HG03159 (cell line): ENCODE measurements at regions not wholly inside any gene's neighbourhood (a gene's known extent, or its start where the extent isn't known, plus 50 kb on each side); places are given as distances from the start of the nearest gene placed in this dataset.
"Not testable (repeated sequence)": the region's sequence is repeated elsewhere in the genome, so short reads cannot be mapped to it uniquely, and the experiment has no call there.

Experiments used
- ATAC-seq: cut with Tn5 transposase; IDR thresholded peaks from one replicate; pipeline ENCODE4 v1.9.1; 2021; ENCODE audit warnings: mild to moderate bottlenecking, moderate library complexity; ENCODE audit not compliant: unreplicated experiment

DNA sequence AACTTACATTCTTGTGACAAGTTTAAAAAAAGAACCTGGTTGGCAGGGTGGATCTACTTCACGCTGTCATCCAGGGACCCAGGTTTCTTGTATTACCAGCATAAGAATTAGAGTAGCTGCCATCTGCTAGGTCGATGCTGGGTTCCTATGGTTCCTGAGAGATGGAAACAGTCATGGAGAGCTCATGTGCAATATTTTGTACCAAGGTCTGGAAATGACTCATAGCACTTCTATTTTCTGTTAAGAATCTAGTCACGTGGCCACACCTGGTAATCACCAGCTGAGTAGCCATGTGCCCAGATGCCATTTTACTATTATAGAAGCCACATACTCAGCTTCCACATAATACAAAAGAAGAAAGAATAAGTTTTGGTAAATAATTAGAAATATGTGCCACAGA, 171.3 kb downstream of the CD83 start:
- ATAC-seq, result no peak

DNA sequence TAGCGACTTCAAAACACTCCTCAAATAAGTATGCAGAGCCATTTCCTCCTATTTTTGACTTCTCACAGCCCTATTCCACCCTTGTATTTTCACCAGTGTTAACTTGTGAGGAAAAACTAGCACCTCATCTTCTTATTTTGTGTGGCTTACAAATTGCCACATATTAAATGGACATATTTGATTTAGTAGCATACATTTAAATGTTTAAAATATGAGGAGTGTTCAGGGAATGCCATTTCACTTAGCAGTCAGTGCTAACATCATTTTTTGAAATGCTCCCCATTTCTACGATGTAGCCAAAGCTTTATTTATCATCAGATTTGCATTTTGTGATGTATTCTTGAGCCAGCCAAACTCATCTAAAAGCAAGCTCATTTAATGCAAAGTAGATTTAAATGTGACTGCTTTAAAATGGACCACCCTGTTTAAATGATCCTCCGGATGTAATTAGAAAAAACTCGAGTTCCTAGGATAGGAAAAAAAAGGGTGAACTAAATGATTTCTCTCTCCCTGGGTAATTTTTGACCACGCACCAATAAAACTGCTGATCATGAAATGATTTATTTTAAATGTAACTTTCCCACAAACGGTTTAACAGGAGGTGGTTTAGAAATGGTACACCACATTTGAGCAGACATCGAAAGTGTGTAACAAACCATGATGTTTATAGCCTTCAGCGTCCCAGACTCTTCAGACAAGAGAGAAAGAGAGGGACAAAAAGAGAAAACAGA, 172.6 kb downstream of the CD83 start:
- no peak for ATAC-seq

DNA sequence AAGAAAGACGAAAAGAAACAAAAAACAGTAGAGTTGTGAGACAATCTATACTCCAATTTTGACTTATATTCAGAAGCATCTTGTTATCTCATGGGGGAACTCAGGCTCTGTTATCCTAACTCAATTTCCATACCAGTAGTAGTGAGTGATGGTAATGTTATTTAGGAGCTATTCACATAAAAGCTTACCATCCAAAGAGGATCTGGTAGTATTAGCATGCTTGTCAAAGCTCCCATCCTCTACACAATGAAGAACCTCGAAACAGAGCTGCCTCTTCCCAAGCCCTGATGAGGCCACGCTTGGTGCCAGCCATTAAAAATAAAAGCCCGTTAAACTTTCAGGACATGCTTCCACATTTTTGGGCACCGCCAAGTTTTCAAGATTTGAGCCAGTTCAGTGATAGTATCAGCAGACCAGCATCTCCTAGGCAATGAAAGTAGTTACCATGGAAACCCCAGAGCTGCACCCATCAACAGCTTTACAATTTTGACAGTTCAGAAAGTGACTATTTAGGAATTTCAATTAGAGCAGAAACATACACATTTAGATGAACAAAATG, 173.3 kb downstream of the CD83 start:
- no peak for ATAC-seq

DNA sequence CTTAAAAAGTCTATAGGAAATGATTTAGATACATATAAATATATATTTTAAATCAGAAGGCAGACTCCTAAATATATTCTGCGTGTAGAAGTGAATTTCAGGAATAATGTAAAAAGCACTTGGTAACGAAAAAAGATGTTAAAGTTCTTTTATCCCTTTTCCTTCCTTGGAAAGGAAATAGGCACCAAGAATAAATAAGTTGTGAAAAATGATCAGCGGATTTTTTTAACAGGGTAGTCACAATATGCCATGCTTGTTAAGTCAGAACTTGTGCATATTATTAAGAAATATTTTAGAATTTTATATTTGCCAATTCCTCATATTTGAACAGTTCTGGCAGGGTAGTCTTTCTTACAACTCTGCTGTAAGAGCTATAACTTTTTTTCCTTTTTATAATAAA, 173.8 kb downstream of the CD83 start:
- ATAC-seq, result no peak

DNA sequence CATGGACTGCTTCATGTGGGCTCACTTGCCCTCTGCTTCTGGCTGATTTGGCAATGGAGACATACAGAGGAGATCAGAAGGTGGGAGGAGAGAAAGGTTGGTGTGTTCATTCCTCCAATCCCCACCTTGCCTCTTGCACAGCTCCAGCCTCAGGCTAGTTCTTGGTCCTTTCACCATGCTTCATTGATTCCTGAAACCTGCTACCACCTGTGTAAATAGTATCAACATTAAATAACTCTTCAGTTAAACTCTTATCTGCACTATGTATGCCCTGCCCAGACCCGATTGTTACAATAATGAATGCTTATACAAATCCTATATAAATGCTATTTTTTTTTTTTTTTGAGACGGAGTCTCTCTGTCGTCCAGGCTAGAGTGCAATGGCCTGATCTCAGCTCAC, 174.5 kb downstream of the CD83 start:
- no peak for ATAC-seq

DNA sequence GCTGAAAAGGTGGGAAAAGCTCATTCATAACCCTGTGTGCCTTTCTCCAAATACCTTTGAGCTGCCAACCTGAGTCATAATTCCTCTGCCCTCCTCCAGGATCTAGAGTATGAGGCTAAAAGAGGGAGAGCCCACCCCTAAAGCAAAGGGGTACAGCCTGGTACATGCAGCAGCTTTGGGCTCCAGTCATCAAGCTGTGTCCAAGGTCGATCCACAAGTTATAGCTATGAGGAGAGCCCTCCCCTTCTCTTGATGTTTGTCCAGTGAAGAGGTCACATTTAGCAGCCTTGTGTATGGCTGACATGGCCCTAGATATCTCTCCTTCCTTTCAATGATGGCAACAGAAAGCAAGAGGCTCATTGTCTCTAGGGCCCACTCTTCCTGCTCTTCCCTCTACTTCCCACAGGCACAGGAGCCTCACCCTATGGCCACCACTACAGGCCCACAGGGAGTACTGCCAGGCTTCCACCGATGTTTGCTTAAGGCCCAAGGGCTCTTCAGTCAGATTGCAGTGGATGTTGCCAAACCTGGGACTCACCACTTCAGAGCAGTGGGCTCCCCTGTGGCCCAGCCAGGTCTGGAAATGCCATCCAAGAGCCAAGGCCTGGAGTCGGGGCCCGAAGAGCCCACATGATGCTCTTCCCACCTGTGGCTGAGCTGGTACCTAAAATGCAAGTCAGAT, 176.8 kb downstream of the CD83 start:
- ATAC-seq, result no peak

DNA sequence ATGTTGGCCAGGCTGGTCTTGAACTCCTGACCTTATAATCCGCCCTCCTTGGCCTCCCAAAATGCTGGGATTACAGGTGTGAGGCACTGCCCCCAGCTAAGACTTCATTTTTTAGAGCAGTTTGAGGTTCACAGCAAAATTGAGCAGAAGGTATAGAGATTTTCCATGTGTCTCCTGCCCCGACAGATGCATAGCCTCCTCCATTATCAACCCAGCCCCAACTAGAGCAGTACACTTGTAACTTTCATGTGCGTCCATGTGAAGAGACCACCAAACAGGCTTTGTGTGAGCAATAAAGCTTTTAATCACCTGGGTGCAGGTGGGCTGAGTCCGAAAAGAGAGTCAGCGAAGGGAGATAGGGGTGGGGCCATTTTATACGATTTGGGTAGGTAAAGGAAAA, 179.1 kb downstream of the CD83 start:
- ATAC-seq, result not testable (repeated sequence)

DNA sequence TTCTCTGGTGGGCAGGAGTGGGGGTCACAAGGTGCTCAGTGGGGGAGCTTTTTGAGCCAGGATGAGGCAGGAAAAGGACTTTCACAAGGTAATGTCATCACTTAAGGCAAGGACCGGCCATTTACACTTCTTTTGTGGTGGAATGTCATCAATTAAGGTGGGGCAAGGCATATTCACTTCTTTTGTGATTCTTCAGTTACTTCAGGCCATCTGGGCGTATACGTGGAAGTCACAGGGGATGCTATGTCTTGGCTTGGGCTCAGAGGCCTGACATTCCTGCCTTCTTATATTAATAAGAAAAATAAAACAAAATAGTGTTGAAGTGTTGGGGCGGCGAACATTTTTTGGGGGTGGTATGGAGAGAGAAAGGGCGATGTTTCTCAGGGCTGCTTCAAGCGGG, 179.5 kb downstream of the CD83 start:
- ATAC-seq, result not testable (repeated sequence)

DNA sequence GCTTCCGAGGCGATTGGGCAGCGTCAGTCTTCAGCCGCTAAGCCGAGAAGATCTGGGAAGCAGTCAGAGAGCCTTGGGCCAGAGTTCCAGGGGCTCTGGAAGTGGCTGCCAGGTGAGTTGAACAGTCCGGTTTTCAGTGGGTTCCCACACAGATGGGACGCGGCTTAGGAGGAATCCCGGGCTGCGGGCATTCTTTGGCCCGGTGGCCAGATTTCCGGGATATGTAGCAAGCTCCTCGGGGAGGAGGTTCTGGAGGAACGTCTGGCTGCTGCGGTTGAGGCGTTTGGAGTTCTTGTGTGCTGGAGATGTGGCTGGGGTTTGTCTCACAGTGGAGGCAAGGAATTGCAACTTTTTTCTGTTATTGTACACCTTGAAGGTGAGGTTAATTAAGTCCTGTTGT, 182.6 kb downstream of the CD83 start:
- ATAC-seq, result not testable (repeated sequence)

DNA sequence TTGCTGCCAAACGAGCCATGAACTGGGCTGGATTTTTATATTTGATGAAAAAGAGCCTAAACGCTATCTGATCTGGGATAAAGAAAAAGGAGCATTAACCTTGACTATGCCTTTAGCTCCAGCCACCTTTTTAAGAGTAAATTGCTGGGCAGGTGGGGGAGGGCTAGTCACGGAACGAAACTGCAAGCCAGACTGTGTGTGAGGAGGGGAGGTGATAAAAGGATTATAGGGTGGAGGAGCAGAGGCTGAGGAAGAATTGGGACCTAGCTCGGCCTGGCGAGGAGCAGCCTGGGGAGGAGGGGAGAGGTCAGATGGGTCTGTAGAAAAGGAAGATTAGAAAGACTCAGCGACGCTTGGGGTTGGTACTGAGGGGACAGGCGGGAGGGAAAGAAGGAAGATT, 183.1 kb downstream of the CD83 start:
- not testable (repeated sequence) for ATAC-seq

DNA sequence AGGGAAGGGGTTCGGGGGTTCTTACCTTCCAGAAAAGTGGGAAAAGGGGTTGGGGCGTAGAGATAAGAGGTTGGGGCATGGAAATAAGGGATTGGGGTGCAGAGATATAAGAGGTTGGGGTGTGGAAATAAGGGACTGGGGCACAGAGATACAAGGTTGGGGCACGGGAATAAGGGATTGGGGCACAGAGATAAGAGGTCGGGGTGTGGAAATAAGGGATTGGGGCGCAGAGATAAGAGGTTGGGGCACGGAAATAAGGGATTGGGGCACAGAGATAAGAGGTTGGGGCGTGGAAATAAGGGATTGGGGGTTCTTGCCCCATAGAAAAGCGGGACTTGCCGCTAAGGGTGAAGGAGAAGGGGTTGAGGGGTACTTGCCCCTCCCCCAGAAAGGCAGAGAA, 183.9 kb downstream of the CD83 start:
- ATAC-seq, result not testable (repeated sequence)

DNA sequence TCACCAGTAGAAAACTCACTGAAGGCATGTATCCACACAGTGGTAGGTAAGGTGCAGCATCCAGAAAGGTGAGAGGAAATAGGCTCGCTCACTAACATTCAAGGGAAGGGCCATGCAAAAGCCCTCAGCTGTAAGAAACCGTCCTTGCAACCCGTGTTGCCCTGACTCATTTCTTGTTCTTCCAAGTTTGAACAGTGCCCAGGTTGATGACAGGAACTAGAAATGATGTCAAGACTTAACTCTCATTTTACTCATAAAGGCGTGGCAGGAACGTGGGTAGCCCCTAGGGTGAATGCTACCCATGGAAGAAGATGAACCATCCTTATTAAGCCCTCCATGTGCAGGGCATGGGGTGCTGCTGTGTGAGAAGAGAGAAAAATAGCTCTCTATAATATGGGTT, 187.6 kb downstream of the CD83 start:
- no peak for ATAC-seq

DNA sequence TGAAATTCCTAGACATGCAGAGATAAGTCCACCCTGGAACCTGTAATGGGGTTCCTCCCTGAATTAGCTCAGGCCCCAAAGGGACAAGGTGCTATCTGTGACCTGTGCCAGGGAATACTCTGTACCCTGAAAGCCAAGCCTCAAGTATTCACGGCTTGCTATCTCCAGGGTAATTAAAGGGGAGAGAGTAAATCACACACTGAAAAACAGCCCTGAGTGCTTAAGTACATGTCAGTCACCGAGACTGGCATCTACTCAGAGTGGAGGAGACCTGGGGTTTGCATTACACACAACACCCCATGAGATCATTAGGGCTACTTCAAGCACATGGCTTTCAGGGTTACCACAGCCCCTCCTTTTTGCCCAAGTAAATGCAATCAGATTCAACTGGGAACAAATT, 188.1 kb downstream of the CD83 start:
- ATAC-seq, result no peak

DNA sequence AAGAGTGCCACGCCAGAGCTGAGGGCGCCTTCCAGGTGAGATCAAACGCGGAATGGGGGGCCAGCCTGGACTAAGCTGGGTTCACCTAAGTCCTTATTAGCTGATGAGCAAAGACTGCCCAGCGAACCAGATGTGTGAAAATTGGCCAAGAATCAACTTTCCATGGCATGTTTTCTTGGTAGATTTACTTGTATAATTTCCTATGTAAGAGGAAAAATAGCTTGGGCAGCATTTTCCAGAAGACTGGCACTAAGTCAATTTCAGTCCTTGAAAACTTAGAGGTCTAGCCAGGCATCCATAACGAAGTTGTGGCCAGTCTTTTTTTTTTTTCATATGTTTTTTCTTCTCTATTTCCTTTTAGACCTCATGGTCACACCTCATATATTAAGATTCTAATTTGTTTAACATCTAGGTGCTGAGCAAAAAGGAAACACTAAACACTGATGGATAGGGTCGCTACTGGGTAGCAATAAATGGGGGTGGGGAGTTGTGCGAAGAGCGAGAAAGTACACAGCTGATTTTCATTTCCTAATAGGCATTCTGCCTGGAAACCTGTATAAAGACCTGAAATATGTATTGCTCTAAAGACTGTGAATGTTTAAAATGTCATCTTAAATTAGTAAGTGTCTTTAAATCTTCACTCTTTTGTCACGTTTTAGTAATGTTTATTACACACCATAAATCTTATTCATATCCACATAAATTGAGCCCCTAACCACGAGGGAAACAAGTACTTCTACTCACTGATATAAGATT, 188.8 kb downstream of the CD83 start:
- ATAC-seq, result no peak

DNA sequence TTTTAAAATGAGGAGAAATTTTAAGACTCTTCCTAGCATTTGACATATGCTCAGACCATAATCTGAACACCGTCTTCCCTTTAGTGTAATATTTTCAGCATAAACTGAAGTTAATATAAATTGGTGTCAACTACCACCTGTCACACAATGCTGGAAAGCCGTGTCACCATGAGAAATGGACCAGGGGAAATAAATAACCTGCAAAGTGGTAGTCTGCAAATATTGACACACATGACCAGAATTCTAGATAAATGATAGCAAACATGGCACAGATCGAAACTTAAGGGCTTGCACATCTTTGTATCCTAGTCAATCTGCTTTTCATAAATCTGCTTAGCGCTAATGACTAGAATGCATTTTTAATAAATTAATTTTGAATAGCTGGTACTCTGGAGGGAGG, 191.9 kb downstream of the CD83 start:
- no peak for ATAC-seq

DNA sequence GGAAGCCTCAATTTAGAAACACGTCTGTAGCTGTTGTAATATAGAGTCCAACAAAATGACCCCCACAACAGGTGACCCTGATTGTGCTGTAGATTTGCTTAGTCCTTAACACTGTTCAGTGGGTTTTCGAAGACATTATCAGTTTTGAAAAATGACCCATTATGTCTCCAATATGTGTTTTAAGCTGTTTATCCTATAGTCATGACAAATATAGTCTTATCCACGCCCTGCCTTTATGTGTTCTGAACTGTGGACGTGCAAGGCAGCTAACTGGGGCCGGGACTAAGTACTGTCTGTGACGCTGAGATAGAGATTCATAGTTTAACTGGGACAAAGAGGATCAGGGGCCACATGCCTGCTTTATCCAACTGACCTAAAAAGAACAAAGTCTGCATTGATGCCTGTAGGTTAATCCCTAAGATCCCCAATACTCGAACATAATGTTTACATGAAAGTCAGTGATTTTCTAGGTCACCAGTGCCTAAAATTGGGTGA, 192.4 kb downstream of the CD83 start:
- no peak for ATAC-seq

DNA sequence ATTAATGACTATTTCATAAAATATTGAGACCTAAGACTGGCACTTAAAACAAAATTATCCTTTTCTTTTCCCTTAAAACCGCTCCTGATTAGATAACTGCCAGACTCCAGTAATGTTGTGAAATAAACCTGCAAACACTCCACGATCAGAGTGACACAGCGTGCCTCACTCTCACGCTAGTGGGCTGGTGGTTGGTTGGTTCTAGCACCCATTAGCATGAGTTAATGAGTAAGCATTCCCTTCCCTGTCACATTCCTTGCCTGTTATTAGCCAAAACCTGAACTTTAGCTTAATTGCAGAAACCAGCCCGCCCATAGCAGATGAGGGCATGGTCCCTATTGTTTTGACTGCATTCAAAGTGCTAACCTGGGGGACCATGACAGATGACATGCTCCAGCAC, 193.4 kb downstream of the CD83 start:
- ATAC-seq, result no peak

DNA sequence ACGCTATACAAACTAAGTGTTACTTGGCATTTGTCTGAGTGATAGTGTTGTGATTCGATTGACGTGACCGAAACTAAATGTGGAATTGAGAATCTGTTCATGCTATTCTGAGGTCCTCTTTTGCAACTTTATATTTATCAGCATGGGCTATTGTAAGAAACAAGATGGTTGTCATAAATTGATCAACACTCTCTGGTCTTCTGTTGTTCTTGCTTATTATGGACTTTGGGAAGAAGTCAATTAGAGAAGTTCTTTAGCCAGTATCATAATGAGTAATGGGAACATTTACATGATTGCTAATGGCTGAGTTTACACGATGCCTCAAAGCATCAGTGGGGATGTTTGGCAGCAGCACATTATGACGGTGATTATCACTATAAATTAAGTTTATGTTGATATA, 195.0 kb downstream of the CD83 start:
- peak; percentile 48 for ATAC-seq

DNA sequence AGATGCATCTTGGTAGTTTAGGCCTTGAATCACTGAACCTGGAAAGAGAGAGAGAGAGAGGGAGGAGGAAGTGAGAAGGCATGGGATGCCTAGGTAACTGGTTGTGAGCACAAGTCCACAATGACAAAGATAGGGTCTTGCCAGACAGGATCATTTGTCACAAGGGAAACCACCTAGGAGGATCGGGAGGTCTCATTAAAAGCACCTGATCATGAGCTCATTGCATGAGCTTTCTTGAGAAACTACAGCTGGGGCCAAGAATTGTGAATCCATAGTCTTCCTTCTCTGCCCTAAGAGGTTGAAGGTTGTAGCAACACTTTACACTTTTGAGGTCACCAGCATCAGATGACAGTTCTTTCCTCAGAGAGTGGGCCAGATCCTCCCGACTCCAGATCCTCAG, 195.7 kb downstream of the CD83 start:
- peak; percentile 46 for ATAC-seq

DNA sequence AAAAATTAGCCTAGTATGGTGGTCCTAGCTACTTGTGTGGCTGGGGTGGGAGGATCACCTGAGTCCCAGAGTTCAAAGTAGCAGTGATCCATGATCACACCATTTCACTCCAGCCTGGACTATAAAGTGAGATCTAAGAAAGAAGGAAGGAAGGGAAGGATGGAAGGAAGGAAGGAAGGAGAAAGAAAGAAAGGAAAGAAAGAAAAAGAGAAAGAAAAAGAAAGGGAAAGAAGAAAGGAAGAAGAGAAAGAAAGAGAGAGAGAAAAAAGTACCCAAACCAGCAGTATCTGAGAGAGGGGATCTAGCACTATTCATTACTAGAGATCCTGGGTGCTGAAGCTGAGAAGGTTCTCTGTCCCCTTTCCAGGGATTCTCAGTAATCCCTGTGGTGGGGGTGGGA, 197.8 kb downstream of the CD83 start:
- ATAC-seq, result no peak

DNA sequence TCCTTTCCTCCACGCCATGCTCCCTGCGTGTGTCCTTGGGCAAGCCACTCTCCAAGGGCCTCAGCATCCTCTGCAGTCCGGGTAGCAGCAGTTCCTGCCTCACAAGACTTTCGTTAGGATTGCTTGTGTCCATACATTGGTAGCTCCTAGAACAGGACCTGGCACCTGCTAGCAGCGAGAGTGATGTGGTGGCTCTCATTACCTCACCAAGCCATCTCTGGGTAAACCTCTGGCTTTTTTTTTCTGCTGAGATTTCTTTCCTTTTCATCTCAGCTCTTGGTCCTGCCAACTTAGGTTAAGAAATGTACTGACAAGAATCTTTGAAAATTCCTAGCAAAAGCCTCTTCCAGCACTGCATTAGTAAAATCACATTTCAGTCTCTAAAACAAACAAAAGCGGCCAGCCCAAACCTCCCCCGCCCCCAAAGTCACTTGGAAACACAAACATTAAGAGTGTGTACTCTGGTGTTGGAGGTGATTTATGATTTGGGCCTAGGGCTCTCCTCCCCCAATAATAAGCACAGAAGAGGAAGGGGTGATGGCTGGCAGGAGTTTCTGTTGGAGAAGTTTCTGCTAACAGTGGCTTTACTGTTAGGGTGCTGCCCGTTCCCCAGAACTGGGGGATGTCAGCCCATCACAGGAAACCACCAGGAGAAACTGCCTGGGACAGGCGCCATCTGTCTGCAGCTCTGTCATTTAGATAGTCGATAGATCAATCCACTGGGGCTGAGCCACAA, 199.2 kb downstream of the CD83 start:
- ATAC-seq, result no peak
